DMS53 treated with DMSO at 0.1 percent for 48 hours (cell line): ENCODE measurements at regions not wholly inside any gene's neighbourhood (a gene's known extent, or its start where the extent isn't known, plus 50 kb on each side); places are given as distances from the start of the nearest gene placed in this dataset.
A peak's percentile ranks its signal among the peaks of the same experiment; 100 is the strongest.
"Not testable (repeated sequence)": the region's sequence is repeated elsewhere in the genome, so short reads cannot be mapped to it uniquely, and the experiment has no call there.

Source experiments
- DNase-seq: peaks from one replicate; lab custom pipeline; 2025; ENCODE audit not compliant: unreplicated experiment; lab: John Stamatoyannopoulos, UW

DNA sequence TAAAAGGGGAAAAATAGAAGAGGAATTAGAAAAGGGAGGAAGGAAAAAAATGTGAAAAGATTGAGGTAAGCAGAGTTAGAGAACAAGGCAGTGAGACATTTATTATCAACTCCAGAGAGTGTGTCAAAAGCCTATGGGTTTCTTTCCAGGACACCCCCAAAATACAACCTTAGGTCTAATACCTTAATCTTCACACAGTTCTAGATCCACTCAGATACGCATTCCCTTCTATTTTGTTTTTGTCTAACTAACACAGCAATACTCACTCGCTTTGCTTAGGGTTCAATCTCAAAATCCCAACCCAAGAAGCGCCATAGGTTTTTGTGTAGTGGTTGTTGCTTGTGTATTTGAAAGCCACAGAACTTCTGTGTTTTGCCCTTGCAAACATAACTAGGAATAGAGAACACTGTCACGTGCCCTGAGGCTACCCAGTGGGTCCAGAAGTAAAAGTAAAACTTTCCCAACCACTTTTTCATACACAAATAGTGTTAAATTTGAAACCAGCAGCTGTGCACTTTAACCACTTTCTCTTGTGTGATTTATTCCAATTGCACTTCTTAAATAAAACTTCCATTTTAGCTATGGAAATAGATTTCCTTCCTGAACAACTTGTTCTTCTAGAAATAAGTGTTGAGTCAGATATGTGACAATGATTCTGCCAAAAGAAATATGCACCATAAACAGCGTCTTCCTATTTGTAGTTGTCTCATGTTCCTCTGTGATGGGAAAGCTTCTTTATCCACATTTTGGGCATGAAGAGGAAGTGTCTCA lies 414.7 kb upstream of the GHITM start:
- DNase-seq = no peak

DNA sequence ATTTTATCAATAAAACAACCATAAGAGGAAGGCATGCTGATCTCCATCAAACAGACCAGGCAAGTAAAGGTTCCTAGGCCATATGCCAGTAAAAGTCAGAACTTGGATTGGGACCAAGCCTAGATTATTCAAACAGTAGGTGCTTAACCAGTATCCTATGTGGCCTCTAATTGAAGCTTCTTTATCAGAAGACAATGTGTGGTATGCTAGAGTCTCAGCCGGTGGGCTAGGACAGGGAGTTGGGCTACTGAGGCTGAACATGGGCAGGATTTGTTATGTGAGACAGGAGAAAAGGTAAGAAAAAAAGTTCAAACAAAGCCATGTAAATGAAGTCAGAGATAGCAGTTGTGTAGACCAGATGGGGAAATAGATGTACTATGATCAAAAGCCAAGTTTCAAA lies 413.7 kb upstream of the GHITM start:
- DNase-seq = no peak

DNA sequence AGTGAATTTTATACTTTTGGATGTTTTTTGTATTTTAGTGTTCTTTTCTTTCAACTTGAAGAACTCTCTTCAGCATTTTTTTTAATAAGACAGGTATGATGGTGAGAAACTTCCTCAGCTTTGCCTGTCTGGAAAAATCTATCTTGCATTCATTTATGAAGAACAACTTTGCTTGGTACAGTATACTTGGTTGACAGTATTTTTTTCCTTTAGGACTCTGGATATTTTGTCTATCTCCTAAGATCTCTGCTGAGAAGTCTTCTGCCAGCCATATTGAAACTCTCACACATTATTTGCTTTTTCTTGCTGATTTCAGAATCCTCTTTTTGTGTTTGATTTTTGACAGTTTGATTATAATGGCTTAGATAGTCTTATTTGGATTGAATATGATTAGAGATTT lies 405.0 kb upstream of the GHITM start:
- DNase-seq = no peak

DNA sequence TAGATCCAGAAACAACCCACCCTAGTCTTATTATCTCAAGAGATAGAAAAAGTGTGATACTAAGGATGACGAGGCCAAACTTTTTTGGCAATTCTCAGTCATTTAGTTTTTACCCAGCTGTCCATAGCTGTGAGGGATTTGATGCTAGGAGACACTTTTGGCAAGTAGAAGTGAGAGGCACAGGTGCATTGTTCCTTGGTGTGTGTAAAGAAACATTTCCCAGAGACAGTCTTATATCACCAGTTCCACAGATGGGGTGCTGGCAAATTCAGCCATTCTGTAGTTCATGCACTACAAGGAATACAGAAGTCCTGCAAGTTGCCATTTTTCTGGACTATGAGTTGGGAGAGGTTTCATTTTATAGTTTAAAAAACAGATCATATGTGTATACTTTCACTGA lies 403.3 kb upstream of the GHITM start:
- DNase-seq = no peak

DNA sequence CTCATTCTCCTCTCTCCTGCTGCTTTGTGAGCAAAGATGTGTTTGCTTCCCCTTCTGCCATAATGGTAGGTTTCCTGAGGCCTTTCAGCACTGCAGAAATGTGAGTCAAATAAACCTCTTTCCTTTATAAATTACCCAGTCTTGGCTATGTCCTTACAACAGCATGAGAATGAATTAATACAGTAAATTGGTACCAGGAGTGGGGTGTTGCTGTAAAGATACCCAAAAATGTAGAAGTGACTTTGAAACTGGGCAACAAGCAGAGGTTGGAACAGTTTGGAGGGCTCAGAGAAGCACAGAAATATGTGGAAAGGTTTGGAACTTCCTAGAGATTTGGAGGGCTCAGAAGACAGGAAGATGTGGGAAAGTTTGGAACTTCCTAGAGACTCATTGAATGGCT lies 388.7 kb upstream of the GHITM start:
- no peak for DNase-seq

DNA sequence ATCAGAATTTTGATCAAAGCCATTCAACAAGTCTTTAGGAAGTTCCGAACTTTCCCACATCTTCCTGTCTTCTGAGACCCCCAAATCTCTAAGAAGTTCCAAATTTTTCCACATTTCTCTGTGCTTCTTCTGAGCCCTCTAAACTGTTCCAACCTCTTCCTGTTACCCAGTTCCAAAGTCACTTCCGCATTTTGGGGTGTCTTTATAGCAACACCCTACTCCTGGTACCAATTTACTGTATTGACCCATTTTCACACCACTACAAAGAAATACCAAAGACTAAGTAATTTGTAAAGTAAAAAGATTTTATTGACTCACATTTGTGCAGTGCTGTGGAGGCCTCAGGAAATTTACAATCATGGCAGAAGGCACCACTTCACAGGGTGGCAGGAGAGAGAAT lies 385.8 kb upstream of the GHITM start:
- no peak for DNase-seq

DNA sequence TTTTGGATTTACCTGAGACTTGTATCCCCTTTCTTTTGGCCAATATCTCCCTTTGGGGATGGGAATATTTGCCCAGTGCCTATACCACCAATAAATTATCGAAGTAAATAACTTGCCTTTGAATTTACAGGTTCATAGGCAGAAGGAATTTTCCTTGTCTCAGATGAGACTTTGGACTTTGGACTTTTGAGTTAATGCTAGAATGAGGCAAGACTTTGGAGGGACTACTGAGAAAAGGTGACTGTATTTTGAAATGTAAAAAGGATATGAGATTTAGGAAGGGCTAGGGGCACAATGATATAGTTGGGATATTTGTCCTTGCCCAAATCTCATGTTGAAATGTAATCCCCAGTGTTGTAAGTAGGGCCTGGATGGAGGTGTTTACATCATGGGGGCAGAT lies 384.5 kb upstream of the GHITM start:
- no peak for DNase-seq

DNA sequence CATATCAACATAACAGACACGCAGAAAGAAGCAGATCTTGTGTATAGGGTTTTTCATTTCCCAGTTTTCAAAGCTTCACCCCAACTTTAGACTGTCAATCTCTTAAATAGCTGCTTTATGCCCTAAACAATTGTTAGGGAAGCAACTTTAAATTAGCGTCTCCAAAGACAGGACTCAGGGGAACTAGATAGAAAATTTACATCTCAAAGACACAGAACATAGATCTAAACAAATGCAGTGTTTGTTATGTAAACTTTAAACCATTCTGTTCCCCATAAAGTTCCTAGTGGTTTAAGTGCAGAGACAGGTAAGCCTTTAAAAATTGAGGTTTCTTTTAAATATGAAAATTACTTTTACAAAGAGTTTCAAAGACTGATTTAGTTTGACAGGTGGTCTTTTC lies 379.2 kb upstream of the GHITM start:
- DNase-seq = no peak

DNA sequence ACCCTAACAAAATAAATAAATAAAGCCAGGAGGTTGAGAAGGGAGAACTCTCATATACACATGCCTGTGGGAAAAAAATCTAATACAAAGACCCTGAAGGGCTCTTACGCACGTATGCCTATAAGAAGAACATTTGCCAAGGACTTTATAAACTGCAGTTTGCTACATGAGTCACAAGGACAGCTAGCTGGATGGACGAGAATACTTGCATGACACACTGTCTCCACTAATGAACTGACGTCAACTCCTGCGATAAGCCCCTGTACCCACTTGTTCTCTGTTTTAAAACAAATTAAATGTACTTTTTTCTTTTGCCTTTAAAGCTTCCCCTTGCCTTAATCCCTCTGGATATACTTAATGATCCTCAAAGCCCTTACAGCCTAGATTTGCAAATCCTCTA lies 374.6 kb upstream of the GHITM start:
- no peak for DNase-seq

DNA sequence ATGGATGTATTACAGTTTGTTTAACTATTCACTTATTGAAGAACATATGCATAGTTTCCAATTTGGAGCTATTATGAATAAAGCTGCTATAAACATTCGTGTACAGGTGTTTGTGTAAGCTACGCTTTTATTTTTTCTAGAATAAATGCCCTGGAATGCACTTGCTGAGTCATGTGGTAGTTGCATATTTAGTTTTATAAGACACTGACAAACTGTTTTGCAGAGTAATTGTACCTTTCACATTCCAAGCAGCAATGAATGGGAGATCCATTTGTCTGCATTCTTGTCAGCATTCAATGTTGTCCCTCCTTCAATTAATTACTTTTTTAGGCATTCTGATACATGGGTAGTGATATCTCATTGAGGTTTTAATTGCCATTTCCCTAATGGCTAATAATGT lies 373.6 kb upstream of the GHITM start:
- DNase-seq = no peak

DNA sequence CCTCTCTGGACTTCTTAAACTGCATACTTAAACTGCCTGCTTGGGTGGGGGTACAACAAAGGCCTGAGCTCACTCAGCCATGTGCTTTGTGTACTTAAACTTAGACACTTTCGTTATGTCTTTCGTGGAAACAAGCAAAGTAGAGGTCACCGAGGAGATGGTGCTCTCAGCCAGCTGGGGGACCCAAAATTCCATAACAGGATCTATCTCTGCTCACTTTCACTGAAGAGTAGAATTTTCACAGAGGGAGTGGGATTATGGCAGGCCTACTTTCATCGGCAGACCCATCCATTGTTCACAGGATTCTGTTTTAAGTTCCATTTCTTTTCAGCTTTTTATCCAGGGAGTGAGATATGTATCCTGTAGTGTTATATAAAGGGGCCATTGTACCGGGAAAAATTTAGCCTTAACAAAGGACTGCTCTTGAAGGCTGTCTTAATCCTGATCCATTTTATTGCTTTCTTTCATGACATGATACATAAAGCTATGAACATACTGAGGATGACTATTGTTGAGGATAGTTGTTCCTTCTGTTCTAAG lies 370.0 kb upstream of the GHITM start:
- DNase-seq = no peak

DNA sequence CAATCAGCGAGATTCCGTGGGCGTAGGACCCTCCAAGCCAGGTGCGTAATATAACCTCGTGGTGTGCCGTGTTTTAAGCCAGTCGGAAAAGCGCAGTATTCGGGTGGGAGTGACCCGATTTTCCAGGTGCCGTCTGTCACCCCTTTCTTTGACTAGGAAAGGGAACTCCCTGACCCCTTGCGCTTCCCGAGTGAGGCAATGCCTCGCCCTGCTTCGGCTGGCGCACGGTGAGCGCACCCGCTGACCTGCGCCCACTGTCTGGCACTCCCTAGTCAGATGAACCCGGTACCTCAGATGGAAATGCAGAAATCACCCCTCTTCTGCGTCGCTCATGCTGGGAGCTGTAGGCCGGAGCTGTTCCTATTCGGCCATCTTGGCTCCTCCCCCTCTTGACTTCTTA lies 352.6 kb upstream of the GHITM start:
- DNase-seq = not testable (repeated sequence)

DNA sequence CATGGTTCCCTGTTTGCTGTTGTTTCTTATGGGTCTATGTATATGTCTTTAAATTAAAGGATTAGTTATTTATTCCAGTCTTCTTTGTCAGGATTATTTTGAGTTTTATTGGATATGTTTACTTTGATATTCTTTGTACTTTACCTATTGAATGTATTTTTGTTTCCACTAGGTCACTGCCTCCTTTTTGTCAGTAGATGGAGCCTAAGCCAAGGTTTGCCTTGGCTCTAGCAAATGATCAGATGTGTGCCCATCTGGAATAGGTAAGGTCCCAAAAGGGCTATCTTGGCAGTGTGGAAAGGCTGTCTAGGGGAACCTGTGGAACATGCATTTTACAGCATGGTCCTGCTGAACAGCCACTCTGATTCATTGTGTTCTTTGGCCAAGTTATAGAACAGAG lies 337.3 kb upstream of the GHITM start:
- no peak for DNase-seq

DNA sequence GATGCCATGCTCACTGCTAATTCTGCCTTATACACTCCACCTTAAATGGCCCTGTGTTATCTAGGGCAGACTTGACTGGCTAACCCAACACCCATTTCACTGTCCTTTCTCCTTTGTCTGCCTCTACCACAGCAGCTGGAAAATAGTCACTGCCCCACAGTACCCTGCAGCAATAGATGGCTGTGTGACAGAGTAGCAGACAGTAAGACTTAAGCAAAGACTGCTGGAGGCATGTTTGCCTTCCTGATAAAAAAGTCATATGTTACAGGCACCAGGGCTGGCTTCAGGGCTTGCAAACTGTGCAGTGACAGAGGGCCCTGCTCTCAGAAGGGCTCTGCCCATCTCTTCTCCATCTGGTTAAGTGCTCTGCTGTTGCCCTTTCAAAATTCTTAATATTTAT lies 332.6 kb upstream of the GHITM start:
- DNase-seq = no peak

DNA sequence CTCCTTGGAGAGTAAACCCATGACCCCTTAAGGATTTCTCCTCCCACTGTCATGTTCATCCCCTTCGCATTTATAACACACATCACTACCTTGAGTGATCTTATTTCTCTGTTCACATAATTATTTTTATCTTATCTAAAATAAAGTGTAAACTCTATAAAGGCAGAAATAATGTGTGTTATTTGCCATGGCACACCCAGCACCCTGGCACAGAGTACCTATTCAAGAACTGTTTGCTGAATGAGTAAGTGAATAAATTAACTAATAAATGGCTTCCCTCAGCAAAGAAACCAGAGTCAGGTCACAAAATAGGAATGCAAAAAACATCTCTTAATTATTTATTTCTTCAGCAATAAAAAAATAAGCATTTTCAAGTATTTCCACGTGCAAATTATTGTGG lies 330.3 kb upstream of the GHITM start:
- DNase-seq = no peak

DNA sequence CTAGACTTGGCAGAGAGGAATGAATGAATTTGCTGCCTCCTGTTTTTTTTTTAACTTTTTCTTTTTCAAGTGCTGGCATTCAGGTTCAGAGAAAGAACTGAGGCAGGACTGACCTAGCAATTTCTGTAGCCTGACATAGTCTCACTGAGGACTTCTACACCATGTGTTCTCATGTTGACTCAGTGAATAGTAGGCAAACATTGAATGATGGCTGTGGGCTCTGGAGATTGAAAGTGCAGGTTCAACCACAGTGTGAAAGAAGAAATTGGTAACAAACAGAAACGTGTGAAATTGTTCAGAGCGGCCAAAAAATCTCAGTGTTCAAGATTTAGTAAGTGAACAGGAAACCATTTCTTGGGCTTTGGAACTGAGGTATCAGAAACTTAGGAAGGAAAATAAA lies 322.4 kb upstream of the GHITM start:
- peak; percentile 65 for DNase-seq

DNA sequence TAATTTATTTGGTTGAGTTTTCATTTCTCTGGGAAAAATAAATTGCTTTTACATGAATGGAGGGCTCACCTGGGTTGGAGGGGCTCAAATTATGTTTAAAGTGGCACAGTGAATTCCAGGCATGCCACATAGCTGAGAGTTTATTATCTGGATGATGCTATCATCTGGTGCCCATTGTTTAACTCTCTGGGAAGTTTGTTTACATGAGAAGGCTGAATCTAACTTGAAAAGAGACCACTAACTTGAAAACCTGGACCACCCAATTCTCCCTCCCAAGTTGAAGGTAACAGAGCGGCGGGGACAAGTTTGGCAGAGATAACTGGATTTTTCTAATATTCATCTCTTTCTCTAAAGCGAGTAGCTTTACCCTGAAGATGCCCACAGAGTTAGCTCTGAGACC lies 321.5 kb upstream of the GHITM start:
- DNase-seq = no peak

DNA sequence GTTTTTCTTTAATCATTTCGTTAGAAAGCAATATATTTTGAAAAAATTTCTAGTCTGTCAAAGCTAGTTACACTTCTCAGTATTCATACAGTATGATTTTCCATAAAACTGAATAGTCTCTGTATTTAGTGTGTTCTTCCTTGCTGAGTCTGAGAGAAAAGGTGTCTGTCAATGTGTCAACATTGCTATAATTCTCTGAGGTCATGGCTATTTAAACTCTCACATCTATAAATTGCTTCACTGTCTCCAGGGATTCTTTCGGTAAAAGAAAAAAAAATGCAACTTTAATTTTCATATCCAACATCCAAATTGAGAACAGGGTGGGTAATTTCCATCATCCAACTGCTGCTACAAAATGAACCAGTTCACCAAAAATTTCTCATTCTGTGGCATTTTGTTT lies 319.7 kb upstream of the GHITM start:
- no peak for DNase-seq

DNA sequence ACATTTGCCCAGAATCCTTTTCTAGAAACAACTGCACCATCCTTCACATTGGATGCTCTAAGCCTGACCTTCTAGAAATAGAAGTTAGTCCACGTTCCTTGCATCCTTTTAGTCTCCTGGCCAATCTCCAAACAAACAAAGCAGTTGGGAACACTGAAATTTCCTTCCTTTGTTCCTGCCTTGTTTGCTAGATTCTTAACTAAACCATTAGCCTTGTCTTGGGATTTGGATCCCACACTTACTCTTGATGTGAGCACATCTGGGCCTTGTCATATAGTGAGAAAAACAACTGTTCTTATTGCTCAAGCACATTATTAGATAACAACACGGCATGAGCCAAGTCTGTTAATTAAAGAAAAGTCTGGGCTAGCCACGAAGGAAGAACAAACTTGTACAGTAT lies 319.3 kb upstream of the GHITM start:
- no peak for DNase-seq

DNA sequence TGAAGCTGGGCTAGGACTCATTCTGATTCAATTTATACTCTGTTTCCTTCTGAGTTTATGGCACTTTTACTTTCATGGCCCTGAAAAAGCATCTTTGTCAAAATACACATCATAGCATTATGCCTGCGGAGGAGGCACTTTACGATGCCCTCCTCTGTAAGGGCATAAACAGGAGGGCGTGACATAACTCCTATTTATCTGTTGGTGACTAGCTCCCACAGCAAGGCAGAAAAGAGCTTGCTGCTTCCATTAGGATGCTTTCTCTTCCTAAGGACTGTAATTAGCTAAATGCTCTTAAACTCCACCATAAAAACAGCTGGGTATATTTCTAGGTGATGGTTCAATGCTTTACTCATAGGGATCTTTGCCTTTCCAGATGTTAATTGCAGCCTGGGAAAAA lies 315.2 kb upstream of the GHITM start:
- DNase-seq = no peak

DNA sequence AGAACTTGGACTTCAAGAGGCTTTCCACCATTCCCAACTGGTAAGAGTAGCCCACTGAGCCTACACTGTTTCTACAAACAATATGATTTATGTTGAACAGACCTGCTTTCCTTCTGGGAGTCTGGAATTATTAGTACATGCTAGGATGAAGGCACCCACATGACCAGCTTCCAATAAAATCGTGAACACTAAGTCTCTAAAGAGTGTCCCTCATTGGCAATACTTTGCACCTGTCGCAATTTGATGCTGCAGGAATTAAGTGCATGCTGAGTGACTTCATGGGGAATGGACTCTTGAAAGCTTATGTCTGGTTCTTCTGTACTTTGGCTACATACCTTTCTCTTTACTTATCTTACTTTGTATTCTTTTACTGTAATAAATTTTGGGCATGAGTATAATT lies 305.2 kb upstream of the GHITM start:
- DNase-seq = no peak

DNA sequence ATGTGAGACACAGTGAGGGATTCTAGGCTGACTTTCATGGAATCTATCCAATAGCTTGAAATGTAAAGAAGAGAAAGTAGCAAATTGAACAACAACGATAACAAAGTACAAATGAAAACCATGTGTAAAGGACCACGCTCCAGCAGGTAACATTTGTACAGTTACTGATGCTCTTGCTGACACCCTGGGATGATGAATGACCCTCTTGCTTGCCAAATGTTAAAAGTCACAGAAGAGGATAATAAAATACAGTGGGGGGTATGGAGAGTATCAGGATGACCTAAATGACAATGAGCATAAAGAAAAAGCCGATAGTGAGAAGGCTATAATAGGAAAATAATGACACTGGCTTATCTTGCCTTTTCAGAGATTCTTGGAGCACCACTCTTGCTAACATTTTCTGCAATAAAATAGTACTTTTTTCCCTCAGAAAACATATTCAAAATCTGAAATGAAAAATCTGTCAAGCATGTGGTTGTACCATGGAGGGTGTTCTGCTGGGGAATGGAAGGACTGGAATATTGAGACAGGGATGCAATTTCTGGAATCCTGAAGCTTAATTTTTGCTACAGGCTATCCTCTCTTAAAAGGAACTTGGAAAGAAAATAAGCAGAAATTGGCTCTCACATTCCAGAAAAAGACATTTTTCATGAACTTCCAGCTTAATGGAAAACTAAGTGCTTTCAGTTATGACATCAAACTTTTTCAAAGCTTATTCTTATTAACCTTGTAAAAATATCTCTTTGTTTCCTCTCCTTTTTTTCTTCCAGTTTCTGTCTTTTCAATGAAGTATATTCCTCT lies 303.2 kb upstream of the GHITM start:
- DNase-seq = no peak
